ENCODE measurements at regions not wholly inside any gene's neighbourhood (a gene's known extent, or its start where the extent isn't known, plus 50 kb on each side); places are given as distances from the start of the nearest gene placed in this dataset.

- TF ChIP-seq POLR2A (IDR thresholded peaks at IDR 0.05) (no peak), CTCF (IDR thresholded peaks at IDR 0.05 in 4 of 5, conservative IDR thresholded peaks at IDR 0.05 in 1 of 5) (no peak)
Measured at GRCh38 chr2:22525681-22526080, 859.3 kb upstream of the KLHL29 start.

Measured in gastrocnemius medialis (tissue), 4 donors.